GM19025 (cell line): ENCODE measurements at regions not wholly inside any gene's neighbourhood (a gene's known extent, or its start where the extent isn't known, plus 50 kb on each side); places are given as distances from the start of the nearest gene placed in this dataset.

Source experiments
- ATAC-seq: cut with Tn5 transposase; IDR thresholded peaks from one replicate; pipeline ENCODE4 v1.9.1; 2021; ENCODE audit warnings: mild to moderate bottlenecking, low read depth, moderate library complexity; ENCODE audit not compliant: unreplicated experiment

GRCh38 chr2:217291259-217291658, 431.4 kb upstream of the TNP1 start:
- ATAC-seq, result no peak

GRCh38 chr2:217290467-217290866, 430.6 kb upstream of the TNP1 start:
- no peak for ATAC-seq

- ATAC-seq, result no peak
These were observed 430.0 kb upstream of the TNP1 start for GRCh38 chr2:217289907-217290280.

GRCh38 chr2:217289177-217289906, 429.5 kb upstream of the TNP1 start:
- ATAC-seq, result no peak

- ATAC-seq, result no peak
These were observed 428.7 kb upstream of the TNP1 start for GRCh38 chr2:217288472-217289063.

- no peak for ATAC-seq
These were observed 427.0 kb upstream of the TNP1 start for GRCh38 chr2:217286833-217287232.

- ATAC-seq, result no peak
These were observed 426.1 kb upstream of the TNP1 start for GRCh38 chr2:217285926-217286325.

- ATAC-seq, result no peak
These were observed 423.6 kb upstream of the TNP1 start for GRCh38 chr2:217283460-217283859.

GRCh38 chr2:217282531-217282930, 422.7 kb upstream of the TNP1 start:
- ATAC-seq, result no peak

GRCh38 chr2:217279556-217279955, 419.7 kb upstream of the TNP1 start:
- ATAC-seq, result no peak

- no peak for ATAC-seq
These were observed 419.3 kb upstream of the TNP1 start for GRCh38 chr2:217279140-217279539.

GRCh38 chr2:217277646-217278398, 418.0 kb upstream of the TNP1 start:
- no peak for ATAC-seq

- no peak for ATAC-seq
These were observed 416.6 kb upstream of the TNP1 start for GRCh38 chr2:217276433-217276832.

GRCh38 chr2:217275091-217275490, 415.2 kb upstream of the TNP1 start:
- no peak for ATAC-seq

- no peak for ATAC-seq
These were observed 414.7 kb upstream of the TNP1 start for GRCh38 chr2:217274578-217274977.

- ATAC-seq, result no peak
These were observed 414.0 kb upstream of the TNP1 start for GRCh38 chr2:217273851-217274250.

- no peak for ATAC-seq
These were observed 413.3 kb upstream of the TNP1 start for GRCh38 chr2:217273162-217273561.

GRCh38 chr2:217271813-217272212, 411.9 kb upstream of the TNP1 start:
- no peak for ATAC-seq

- ATAC-seq, result no peak
These were observed 410.7 kb upstream of the TNP1 start for GRCh38 chr2:217270485-217271121.

- ATAC-seq, result no peak
These were observed 410.0 kb upstream of the TNP1 start for GRCh38 chr2:217269701-217270484.
